ENCODE measurements at regions not wholly inside any gene's neighbourhood (a gene's known extent, or its start where the extent isn't known, plus 50 kb on each side); places are given as distances from the start of the nearest gene placed in this dataset.

DNA sequence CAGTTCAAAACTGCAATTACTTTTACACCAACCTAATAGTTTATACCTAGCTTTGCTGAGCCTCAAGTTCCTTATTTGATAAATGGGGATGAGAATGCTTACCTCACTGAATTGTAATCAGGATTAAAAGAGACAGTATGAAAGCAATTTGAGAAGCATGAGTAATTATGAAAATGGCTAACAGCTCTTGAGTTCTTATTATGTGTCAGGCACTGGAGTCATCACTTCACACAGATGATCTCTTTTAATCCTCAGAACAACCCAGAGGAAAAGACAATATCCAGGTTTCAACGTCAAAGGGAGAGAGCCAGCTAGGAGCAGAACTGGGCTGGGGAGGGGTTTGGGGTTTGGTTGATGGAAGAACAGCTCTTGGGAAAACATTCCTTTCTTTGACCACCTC is 221.0 kb upstream of the NWD2 start:
- Histone ChIP-seq H3K23ac (ENCODE audit: low read length in 2 of 2) (no peak overlapping the region), H3K4ac (ENCODE audit: low read depth in 1 of 2, low read length in 2 of 2) (no peak overlapping the region), H3K4me1 (ENCODE audit: control insufficient read depth, insufficient read depth, low read depth, low read length) (no peaks in the 10 kb centered on the region), H3K27me3 (ENCODE audit: control insufficient read depth in 1 of 2, insufficient read depth in 1 of 2, low read length in 2 of 2) (no peaks in the 10 kb centered on the region), H2BK120ac (ENCODE audit: low read depth, low read length) (no peak overlapping the region), H4K8ac (ENCODE audit: low read length) (no peak overlapping the region), H3K9ac (ENCODE audit: low read length) (no peak overlapping the region), H3K79me1 (replicated peaks; ENCODE audit: low read length, poor library complexity, severe bottlenecking) (no peaks in the 10 kb centered on the region), H3K4me3 (ENCODE audit: insufficient read depth in 1 of 2, low read depth in 1 of 2, low read length in 2 of 2) (no peak overlapping the region), H3K14ac (ENCODE audit: low read length in 2 of 2) (no peak overlapping the region), H2BK5ac (ENCODE audit: low read depth, low read length, poor library complexity, severe bottlenecking) (no peak overlapping the region), H2AK5ac (ENCODE audit: low read length, severe bottlenecking) (no peak overlapping the region), H4K91ac (ENCODE audit: low read length) (no peak overlapping the region), H2BK15ac (ENCODE audit: low read depth, poor library complexity, severe bottlenecking) (no peak overlapping the region), H3K27ac (ENCODE audit: low read length, poor library complexity, severe bottlenecking) (no peak overlapping the region), H3K4me2 (ENCODE audit: low read length, poor library complexity, severe bottlenecking) (no peak overlapping the region), H3K36me3 (ENCODE audit: control insufficient read depth in 1 of 2, insufficient read depth in 2 of 2, low read depth in 1 of 2, low read length in 2 of 2) (no peaks in the 10 kb centered on the region), H3K18ac (ENCODE audit: low read depth in 1 of 2, low read length in 2 of 2) (no peak overlapping the region), H2AFZ (ENCODE audit: low read depth, low read length) (no peak overlapping the region), H2BK12ac (ENCODE audit: low read length in 2 of 2) (no peak overlapping the region), H3K9me3 (ENCODE audit: control insufficient read depth, low read length) (peaks cover 10% of the 10 kb centered on the region)
- DNase-seq = no peak
- 60% methylated on average over 1 of the region's 1 CpG for WGBS

DNA sequence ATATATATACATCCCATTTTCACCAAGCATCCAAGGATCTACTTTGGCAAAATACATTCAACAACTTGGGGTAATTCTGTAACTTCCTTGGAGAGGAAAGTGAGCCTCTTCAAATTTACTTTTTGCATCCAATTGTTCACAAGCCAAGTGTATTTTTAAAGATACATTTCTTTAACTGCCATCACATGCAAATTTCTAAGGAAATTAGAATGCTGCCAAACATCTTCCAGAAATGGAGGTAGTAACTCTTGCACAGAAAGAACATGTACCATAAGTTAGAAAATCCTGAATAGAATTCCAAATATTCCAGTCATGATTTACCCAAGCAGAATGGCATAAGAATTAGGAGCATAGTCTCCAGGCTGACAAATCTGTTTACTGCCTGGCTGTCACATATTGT is 220.5 kb upstream of the NWD2 start:
- H2BK15ac ChIP-seq (ENCODE audit: low read depth, poor library complexity, severe bottlenecking) = no peak overlapping the region
- H3K27ac ChIP-seq (ENCODE audit: low read length, poor library complexity, severe bottlenecking) = no peak overlapping the region
- no peak overlapping the region for H2BK5ac ChIP-seq (ENCODE audit: low read depth, low read length, poor library complexity, severe bottlenecking)
- H3K36me3 ChIP-seq (ENCODE audit: control insufficient read depth in 1 of 2, insufficient read depth in 2 of 2, low read depth in 1 of 2, low read length in 2 of 2) = no peaks in the 10 kb centered on the region
- no peak overlapping the region for H3K9ac ChIP-seq (ENCODE audit: low read length)
- H3K4ac ChIP-seq (ENCODE audit: low read depth in 1 of 2, low read length in 2 of 2) = no peak overlapping the region
- no peaks in the 10 kb centered on the region for H3K79me1 ChIP-seq (replicated peaks; ENCODE audit: low read length, poor library complexity, severe bottlenecking)
- H2AK5ac ChIP-seq (ENCODE audit: low read length, severe bottlenecking) = no peak overlapping the region
- no peak overlapping the region for H2BK120ac ChIP-seq (ENCODE audit: low read depth, low read length)
- no peak overlapping the region for H3K4me2 ChIP-seq (ENCODE audit: low read length, poor library complexity, severe bottlenecking)
- H2AFZ ChIP-seq (ENCODE audit: low read depth, low read length) = no peak overlapping the region
- H4K8ac ChIP-seq (ENCODE audit: low read length) = no peak overlapping the region
- H3K27me3 ChIP-seq (ENCODE audit: control insufficient read depth in 1 of 2, insufficient read depth in 1 of 2, low read length in 2 of 2) = no peaks in the 10 kb centered on the region
- H3K4me1 ChIP-seq (ENCODE audit: control insufficient read depth, insufficient read depth, low read depth, low read length) = no peaks in the 10 kb centered on the region
- peaks cover 10% of the 10 kb centered on the region for H3K9me3 ChIP-seq (ENCODE audit: control insufficient read depth, low read length)
- no peak overlapping the region for H3K4me3 ChIP-seq (ENCODE audit: insufficient read depth in 1 of 2, low read depth in 1 of 2, low read length in 2 of 2)
- no peak for DNase-seq
- H2BK12ac ChIP-seq (ENCODE audit: low read length in 2 of 2) = no peak overlapping the region
- H4K91ac ChIP-seq (ENCODE audit: low read length) = no peak overlapping the region
- H3K23ac ChIP-seq (ENCODE audit: low read length in 2 of 2) = no peak overlapping the region
- H3K18ac ChIP-seq (ENCODE audit: low read depth in 1 of 2, low read length in 2 of 2) = no peak overlapping the region
- no peak overlapping the region for H3K14ac ChIP-seq (ENCODE audit: low read length in 2 of 2)

DNA sequence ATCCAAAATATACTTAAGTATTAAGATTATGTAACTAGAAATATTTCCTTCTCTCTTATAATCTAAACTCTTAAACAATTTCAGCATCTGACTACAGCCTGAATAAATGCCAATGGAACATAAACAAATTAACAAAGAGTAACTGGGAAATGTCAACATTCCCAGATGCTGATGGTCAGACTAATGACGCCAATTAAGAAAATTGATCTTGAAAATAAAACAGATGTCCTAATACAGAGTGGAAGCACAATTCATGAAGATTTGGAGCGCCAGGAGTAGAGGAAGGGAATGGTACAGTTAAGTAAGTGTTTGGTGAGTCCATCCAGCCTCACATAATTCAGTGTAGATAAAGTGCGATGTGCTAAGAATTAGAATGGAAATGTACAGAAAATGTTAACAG is 203.7 kb upstream of the NWD2 start:
- Histone ChIP-seq H2AK5ac (ENCODE audit: low read length, severe bottlenecking) (no peak overlapping the region), H2BK120ac (ENCODE audit: low read depth, low read length) (no peak overlapping the region), H2BK5ac (ENCODE audit: low read depth, low read length, poor library complexity, severe bottlenecking) (no peak overlapping the region), H3K36me3 (ENCODE audit: control insufficient read depth in 1 of 2, insufficient read depth in 2 of 2, low read depth in 1 of 2, low read length in 2 of 2) (no peaks in the 10 kb centered on the region), H3K23ac (ENCODE audit: low read length in 2 of 2) (no peak overlapping the region), H3K27me3 (ENCODE audit: control insufficient read depth in 1 of 2, insufficient read depth in 1 of 2, low read length in 2 of 2) (no peaks in the 10 kb centered on the region), H3K27ac (ENCODE audit: low read length, poor library complexity, severe bottlenecking) (no peak overlapping the region), H4K8ac (ENCODE audit: low read length) (no peak overlapping the region), H3K9ac (ENCODE audit: low read length) (no peak overlapping the region), H4K91ac (ENCODE audit: low read length) (no peak overlapping the region), H3K14ac (ENCODE audit: low read length in 2 of 2) (no peak overlapping the region), H2BK12ac (ENCODE audit: low read length in 2 of 2) (no peak overlapping the region), H2AFZ (ENCODE audit: low read depth, low read length) (no peak overlapping the region), H3K18ac (ENCODE audit: low read depth in 1 of 2, low read length in 2 of 2) (no peak overlapping the region), H2BK15ac (ENCODE audit: low read depth, poor library complexity, severe bottlenecking) (no peak overlapping the region), H3K79me1 (replicated peaks; ENCODE audit: low read length, poor library complexity, severe bottlenecking) (no peaks in the 10 kb centered on the region), H3K4ac (ENCODE audit: low read depth in 1 of 2, low read length in 2 of 2) (no peak overlapping the region), H3K9me3 (ENCODE audit: control insufficient read depth, low read length) (peaks cover 5% of the 10 kb centered on the region), H3K4me2 (ENCODE audit: low read length, poor library complexity, severe bottlenecking) (no peak overlapping the region), H3K4me1 (ENCODE audit: control insufficient read depth, insufficient read depth, low read depth, low read length) (no peaks in the 10 kb centered on the region), H3K4me3 (ENCODE audit: insufficient read depth in 1 of 2, low read depth in 1 of 2, low read length in 2 of 2) (no peak overlapping the region)
- no peak for DNase-seq
- WGBS = 88% methylated on average over 3 of the region's 3 CpGs

DNA sequence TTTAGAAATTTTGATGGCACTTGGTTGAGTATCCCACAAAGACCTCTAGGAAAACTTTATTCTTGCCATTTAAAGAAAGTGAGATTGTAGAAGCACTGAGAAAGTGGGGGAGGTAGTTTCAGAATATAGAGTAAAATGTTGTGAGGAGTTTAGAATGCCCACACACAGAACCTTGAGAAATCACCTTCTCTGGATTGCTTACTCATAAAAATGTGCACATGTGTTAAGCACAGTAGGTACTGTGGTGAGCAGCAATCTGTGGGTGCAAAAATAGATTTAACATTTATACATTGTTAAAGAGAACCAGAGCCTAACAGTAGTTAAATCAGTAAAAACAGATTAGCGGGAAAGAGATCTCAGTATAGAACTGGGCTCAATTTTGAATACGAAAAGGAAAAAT is 201.2 kb upstream of the NWD2 start:
- Histone ChIP-seq H2BK15ac (ENCODE audit: low read depth, poor library complexity, severe bottlenecking) (no peak overlapping the region), H3K79me1 (replicated peaks; ENCODE audit: low read length, poor library complexity, severe bottlenecking) (no peaks in the 10 kb centered on the region), H2BK120ac (ENCODE audit: low read depth, low read length) (no peak overlapping the region), H4K91ac (ENCODE audit: low read length) (no peak overlapping the region), H3K4me3 (ENCODE audit: insufficient read depth in 1 of 2, low read depth in 1 of 2, low read length in 2 of 2) (no peak overlapping the region), H3K14ac (ENCODE audit: low read length in 2 of 2) (no peak overlapping the region), H3K4me2 (ENCODE audit: low read length, poor library complexity, severe bottlenecking) (no peak overlapping the region), H3K9ac (ENCODE audit: low read length) (no peak overlapping the region), H3K23ac (ENCODE audit: low read length in 2 of 2) (no peak overlapping the region), H3K27me3 (ENCODE audit: control insufficient read depth in 1 of 2, insufficient read depth in 1 of 2, low read length in 2 of 2) (no peaks in the 10 kb centered on the region), H2AFZ (ENCODE audit: low read depth, low read length) (no peak overlapping the region), H3K36me3 (ENCODE audit: control insufficient read depth in 1 of 2, insufficient read depth in 2 of 2, low read depth in 1 of 2, low read length in 2 of 2) (no peaks in the 10 kb centered on the region), H3K9me3 (ENCODE audit: control insufficient read depth, low read length) (peaks cover 5% of the 10 kb centered on the region), H3K18ac (ENCODE audit: low read depth in 1 of 2, low read length in 2 of 2) (no peak overlapping the region), H2AK5ac (ENCODE audit: low read length, severe bottlenecking) (no peak overlapping the region), H2BK5ac (ENCODE audit: low read depth, low read length, poor library complexity, severe bottlenecking) (no peak overlapping the region), H3K4ac (ENCODE audit: low read depth in 1 of 2, low read length in 2 of 2) (no peak overlapping the region), H2BK12ac (ENCODE audit: low read length in 2 of 2) (no peak overlapping the region), H3K4me1 (ENCODE audit: control insufficient read depth, insufficient read depth, low read depth, low read length) (no peaks in the 10 kb centered on the region), H3K27ac (ENCODE audit: low read length, poor library complexity, severe bottlenecking) (no peak overlapping the region), H4K8ac (ENCODE audit: low read length) (no peak overlapping the region)
- 87% methylated on average over 2 of the region's 2 CpGs for WGBS
- DNase-seq = no peak

Measured in mesenchymal stem cell (in vitro differentiated cells and primary cell).